ENCODE measurements at regions not wholly inside any gene's neighbourhood (a gene's known extent, or its start where the extent isn't known, plus 50 kb on each side); places are given as distances from the start of the nearest gene placed in this dataset.

DNA sequence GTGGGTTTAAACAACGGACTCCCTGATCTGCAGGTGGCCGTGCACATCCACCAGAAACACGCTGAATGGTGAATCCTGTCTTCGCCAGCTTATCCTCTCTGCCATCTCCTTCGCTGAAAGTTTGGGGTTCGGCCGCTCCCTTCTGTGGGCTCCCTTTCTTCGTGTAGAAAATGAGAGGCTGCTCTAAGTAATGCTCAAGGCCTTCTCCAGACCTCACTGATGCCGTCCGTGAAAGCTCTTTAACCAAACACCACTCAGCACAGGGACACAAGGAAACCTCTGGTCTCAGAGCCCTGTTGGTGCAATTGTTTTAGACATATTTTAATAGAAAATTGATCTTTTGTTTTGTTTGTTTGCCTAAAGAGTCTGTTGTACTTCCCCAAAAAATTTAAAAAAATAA is 596.5 kb downstream of the IRX1 start:
- intact Hi-C loops (cut with micrococcal nuclease): no loop called here
- H3K36me3 Mint-ChIP-seq (ENCODE audit: low read depth): no peaks in the 10 kb centered on the region
- ChIA-PET POLR2A (no interaction called here), CTCF (no interaction called here)
- no peak overlapping the region for H3K27ac Mint-ChIP-seq
- no peak for DNase-seq
- ATAC-seq (ENCODE audit: low read depth): no peak
- H3K9me3 Mint-ChIP-seq: no peaks in the 10 kb centered on the region
- H3K4me3 Mint-ChIP-seq: no peak overlapping the region
- TF ChIP-seq, protein P1, sequence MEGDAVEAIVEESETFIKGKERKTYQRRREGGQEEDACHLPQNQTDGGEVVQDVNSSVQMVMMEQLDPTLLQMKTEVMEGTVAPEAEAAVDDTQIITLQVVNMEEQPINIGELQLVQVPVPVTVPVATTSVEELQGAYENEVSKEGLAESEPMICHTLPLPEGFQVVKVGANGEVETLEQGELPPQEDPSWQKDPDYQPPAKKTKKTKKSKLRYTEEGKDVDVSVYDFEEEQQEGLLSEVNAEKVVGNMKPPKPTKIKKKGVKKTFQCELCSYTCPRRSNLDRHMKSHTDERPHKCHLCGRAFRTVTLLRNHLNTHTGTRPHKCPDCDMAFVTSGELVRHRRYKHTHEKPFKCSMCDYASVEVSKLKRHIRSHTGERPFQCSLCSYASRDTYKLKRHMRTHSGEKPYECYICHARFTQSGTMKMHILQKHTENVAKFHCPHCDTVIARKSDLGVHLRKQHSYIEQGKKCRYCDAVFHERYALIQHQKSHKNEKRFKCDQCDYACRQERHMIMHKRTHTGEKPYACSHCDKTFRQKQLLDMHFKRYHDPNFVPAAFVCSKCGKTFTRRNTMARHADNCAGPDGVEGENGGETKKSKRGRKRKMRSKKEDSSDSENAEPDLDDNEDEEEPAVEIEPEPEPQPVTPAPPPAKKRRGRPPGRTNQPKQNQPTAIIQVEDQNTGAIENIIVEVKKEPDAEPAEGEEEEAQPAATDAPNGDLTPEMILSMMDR (IDR thresholded peaks at IDR 0.05): no peak
- H3K27me3 Mint-ChIP-seq: no peaks in the 10 kb centered on the region
- H3K4me1 Mint-ChIP-seq: no peaks in the 10 kb centered on the region

DNA sequence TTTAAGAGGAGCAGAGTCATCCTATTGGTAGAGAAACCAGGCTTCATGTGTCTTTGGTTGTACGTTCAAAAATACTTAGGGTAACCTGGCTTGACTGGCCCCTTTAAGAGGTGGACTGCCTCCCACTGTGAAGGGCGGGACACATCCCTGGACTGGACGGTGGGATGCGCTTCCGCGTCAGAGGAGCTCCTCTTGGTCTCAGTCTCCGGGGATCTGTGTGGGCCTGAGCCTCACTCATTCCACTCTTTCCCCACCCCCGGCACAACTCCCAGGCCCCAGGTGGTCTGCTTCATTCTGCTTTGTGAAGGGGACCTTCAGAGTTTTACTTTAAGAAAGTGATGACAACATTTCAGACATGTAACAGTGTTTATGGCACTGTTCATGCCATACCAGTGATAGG is 601.1 kb downstream of the IRX1 start:
- no peak for DNase-seq
- Mint-ChIP-seq H3K4me3 (no peak overlapping the region), H3K36me3 (ENCODE audit: low read depth) (no peaks in the 10 kb centered on the region), H3K27me3 (no peaks in the 10 kb centered on the region), H3K27ac (no peak overlapping the region), H3K4me1 (no peaks in the 10 kb centered on the region), H3K9me3 (no peaks in the 10 kb centered on the region)
- intact Hi-C loops (cut with micrococcal nuclease): no loop called here
- ATAC-seq (ENCODE audit: low read depth): no peak
- ChIA-PET CTCF (no interaction called here), POLR2A (no interaction called here)
- TF ChIP-seq, protein P1 (IDR thresholded peaks at IDR 0.05): no peak

DNA sequence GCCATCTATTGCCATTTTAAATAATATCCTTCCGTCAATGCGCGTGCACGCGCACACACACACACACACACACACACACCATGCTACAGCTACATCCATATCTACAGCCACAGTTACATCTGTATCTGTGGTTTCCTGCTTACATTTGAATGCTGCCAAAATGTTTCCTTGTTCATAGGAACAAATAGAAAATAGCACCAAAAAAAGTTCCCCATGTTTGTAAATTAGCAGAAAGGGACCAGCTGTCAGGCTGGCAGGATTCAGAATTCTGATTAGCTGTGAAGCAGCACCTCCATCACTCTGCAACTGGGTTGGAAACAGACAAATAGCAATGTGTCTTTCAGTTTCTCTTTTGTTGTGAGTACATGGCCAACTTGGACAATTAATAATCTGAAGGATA is 601.5 kb downstream of the IRX1 start:
- Mint-ChIP-seq H3K36me3 (ENCODE audit: low read depth) (no peaks in the 10 kb centered on the region), H3K9me3 (no peaks in the 10 kb centered on the region), H3K27ac (no peak overlapping the region), H3K4me3 (no peak overlapping the region), H3K4me1 (no peaks in the 10 kb centered on the region), H3K27me3 (no peaks in the 10 kb centered on the region)
- ATAC-seq (ENCODE audit: low read depth) (no peak), DNase-seq (no peak)
- intact Hi-C loops (cut with micrococcal nuclease): no loop called here
- TF ChIP-seq, protein P1 (IDR thresholded peaks at IDR 0.05): no peak
- CTCF ChIA-PET: no interaction called here
- POLR2A ChIA-PET: no interaction called here

DNA sequence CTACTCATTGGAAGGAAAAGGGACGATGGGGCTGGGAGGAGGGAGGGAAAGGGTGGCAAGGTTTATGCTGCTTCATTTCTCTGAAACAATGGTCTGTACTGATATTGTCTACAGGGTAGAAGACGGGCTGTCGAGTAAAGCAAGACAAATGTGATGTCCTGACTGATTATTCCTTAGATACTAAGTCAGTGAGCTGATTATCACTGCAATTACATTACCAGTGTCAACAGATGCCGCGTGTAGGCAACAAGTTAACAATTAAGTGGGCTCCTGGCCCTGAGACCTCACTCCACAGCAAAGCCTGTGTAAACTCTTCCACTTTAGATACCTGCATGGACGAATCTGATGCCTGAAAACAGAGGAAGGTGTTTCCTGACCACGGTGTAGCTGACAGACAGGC is 602.8 kb downstream of the IRX1 start:
- H3K9me3 Mint-ChIP-seq: peaks cover 2% of the 10 kb centered on the region
- CTCF ChIA-PET: no interaction called here
- H3K27me3 Mint-ChIP-seq: no peaks in the 10 kb centered on the region
- H3K36me3 Mint-ChIP-seq (ENCODE audit: low read depth): no peaks in the 10 kb centered on the region
- H3K4me3 Mint-ChIP-seq: no peak overlapping the region
- TF ChIP-seq, protein P1 (IDR thresholded peaks at IDR 0.05): no peak
- DNase-seq (no peak), ATAC-seq (ENCODE audit: low read depth) (no peak)
- H3K27ac Mint-ChIP-seq: no peak overlapping the region
- intact Hi-C loops (cut with micrococcal nuclease): no loop called here
- no peaks in the 10 kb centered on the region for H3K4me1 Mint-ChIP-seq
- POLR2A ChIA-PET: no interaction called here

DNA sequence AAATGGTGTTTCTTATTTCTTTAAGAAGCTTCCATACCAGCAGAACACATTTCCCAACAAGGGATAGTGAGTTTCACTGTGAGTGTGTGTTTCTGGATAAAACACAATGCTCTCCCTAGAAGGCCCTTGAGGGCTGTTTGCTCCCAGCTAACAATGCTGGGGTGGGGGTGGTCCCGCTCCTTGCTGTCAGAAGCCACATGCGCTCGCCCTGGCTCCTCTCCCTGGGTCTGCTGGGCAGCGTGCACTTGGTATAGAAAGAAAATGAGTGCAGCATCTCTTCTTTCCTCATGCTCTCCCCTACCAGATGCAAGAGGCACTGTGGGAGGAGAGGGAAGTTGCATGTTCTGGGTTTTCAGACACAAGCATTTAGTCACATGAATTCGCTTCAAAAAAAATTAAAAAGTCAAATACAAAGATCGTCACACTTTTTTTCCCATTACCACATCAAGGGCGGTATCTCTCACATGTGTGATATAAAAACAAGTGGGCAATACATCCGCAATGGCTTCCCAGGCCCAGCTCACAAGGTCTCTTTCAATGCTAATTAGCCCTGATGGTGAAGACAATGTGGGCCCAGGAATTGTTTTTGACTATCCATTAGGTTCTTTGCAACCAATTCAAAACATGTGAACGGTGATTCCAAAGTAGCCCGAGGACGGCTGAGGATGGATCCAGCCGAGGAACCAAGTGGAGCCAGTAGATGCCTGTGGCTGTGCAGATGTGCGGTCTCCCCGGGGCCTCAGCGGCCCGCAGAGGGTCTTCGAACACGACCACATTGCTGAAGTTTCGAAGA is 603.6 kb downstream of the IRX1 start:
- TF ChIP-seq, protein P1 (IDR thresholded peaks at IDR 0.05): no peak
- ATAC-seq (ENCODE audit: low read depth) (no peak), DNase-seq (no peak)
- no peaks in the 10 kb centered on the region for H3K4me1 Mint-ChIP-seq
- intact Hi-C loops (cut with micrococcal nuclease): no loop called here
- POLR2A ChIA-PET: no interaction called here
- H3K27ac Mint-ChIP-seq: no peak overlapping the region
- H3K9me3 Mint-ChIP-seq: peaks cover 2% of the 10 kb centered on the region
- H3K4me3 Mint-ChIP-seq: no peak overlapping the region
- no peaks in the 10 kb centered on the region for H3K36me3 Mint-ChIP-seq (ENCODE audit: low read depth)
- CTCF ChIA-PET: no interaction called here
- no peaks in the 10 kb centered on the region for H3K27me3 Mint-ChIP-seq

Measured in activated B cell treated with CpG ODN at 0.5 μM for 24 hours (primary cell).